ENCODE measurements at regions not wholly inside any gene's neighbourhood (a gene's known extent, or its start where the extent isn't known, plus 50 kb on each side); places are given as distances from the start of the nearest gene placed in this dataset.

- no peak for DNase-seq (ENCODE audit: low read depth)
Observed at GRCh38 chr5:133905424-133905823, 63.0 kb downstream of the C5orf15 start.

GRCh38 chr5:133904641-133905040 is 63.8 kb downstream of the C5orf15 start:
- DNase-seq (ENCODE audit: low read depth), result no peak

DNA sequence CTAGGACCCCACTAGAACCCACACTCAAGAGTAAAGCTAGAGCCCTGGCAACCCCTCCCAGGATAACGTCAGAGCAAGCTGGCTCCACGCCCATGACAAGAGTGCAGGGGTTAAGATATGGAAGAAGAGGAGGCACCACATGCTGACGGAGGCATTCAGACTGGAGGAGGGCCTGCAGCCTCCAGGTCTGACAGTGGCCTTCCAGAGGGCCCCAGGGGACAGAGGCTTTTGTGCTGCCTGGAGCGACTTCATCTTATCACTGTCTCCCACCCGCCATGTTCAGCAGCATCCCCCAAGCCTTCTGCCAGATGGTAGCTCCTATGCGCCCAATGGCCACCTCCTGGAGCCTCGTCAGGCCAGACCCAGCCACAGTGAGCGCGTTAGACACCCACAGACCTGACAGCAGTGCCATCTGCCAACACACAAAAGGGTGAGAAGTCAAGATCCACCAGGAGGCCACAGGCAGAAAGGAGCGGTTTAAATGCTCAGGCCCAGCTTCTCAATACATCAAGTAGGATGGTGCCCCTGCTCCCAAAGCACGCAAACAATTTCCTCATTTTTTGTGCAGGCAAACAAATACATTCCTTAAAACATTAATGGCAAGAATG is 65.8 kb downstream of the C5orf15 start:
- no peak for DNase-seq (ENCODE audit: low read depth)

DNA sequence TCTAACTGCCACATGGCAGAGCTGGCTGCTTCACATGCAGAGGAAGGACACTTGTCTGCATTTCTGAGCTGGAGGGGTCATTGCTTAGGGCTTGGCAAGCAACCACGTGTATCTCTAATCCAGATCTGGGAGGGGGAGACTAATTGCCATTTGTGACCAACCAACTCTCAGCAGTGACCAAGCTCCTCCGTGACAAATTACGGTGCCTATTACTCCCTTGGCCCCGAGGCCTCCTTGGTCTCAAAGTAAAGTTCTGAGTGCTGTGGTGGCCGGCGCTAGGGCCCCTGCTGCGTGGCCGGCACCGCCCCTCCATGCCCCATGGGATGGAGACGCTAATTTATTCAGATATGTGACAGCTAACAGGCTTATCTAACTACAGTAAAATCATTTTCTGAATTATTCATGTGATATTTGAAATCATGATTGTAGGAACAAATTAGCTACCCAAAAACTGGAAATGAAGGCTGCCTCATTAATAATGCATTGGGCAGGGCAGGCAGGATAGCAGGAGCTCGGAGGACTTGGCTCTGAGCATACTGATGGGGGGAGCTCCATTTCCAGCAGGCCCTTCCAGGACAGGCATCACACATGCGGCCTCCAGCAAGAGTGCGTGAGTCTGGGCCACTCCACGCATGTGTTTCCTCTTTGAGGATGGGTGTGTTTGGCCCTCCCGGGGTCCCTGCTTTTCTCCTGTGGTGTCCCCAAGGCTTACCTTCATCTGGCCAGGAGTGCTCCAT is 67.7 kb downstream of the C5orf15 start:
- no peak for DNase-seq (ENCODE audit: low read depth)

DNA sequence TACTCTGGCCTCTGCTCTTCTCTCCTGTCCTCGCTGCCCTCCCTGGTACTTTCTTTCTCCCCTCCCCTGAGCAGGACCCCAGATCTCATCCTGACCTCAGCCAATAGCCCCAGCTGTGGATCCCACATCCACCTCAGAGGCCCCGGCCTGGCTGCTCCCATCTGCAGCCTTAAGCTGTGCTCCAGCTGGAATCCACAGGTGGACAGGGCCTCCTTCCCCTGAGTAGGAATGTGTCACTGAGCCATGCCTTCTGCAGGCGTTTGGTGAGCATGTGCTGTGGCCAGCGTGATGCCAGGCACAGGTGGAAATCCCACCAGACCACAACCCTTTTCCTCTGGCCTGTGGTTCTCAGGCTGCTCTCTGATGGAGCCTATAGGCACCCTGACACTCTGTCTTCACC is 68.9 kb downstream of the C5orf15 start:
- no peak for DNase-seq (ENCODE audit: low read depth)

DNA sequence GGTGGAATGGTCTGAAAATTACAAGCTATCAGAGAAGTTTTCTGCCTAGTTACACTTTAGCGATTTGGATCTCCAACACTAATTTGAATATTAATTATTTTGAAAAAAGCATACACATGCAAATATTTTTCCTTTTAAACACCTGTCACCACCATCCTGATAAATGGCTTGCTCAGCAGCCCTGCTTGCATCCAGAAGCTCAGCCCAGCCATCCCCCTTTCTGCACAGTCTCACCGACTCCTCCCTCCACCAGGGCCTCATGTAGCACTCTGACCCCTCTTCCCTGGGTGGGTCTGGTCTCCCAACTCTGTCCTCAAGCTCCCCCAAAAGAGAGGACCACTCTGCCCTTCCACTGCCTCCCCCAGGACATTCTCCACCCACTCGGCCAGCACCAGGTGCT is 70.0 kb downstream of the C5orf15 start:
- no peak for DNase-seq (ENCODE audit: low read depth)

- DNase-seq (ENCODE audit: low read depth), result no peak
Observed at GRCh38 chr5:133897431-133897830, 71.0 kb downstream of the C5orf15 start.

- DNase-seq (ENCODE audit: low read depth), result no peak
Observed at GRCh38 chr5:133896873-133897272, 71.6 kb downstream of the C5orf15 start.

- no peak for DNase-seq (ENCODE audit: low read depth)
Observed at GRCh38 chr5:133895979-133896845, 72.2 kb downstream of the C5orf15 start.

GRCh38 chr5:133894143-133894542 is 74.3 kb downstream of the C5orf15 start:
- DNase-seq (ENCODE audit: low read depth), result no peak

DNA sequence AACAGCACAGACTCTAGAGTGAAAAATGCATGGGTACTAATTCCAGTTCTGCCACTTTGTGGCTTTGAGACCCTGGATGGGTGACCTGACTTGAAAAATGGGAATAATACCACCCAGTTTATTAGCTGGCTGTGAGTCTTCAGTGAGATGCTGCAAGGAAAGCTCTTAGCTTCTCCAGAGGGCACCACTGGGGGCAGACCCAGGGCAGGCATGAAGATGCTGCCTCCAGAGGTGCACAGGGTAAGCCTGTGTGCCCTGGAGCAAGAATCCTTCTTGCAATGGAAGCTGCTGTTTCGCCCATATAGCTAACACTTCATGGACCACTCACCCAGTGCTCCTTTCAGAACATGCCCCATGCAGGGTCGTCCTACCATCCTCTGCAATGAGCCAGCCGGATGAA is 75.7 kb downstream of the C5orf15 start:
- DNase-seq (ENCODE audit: low read depth), result no peak

- DNase-seq (ENCODE audit: low read depth), result no peak
Observed at GRCh38 chr5:133892306-133892705, 76.1 kb downstream of the C5orf15 start.

- no peak for DNase-seq (ENCODE audit: low read depth)
Observed at GRCh38 chr5:133891390-133891789, 77.0 kb downstream of the C5orf15 start.

DNA sequence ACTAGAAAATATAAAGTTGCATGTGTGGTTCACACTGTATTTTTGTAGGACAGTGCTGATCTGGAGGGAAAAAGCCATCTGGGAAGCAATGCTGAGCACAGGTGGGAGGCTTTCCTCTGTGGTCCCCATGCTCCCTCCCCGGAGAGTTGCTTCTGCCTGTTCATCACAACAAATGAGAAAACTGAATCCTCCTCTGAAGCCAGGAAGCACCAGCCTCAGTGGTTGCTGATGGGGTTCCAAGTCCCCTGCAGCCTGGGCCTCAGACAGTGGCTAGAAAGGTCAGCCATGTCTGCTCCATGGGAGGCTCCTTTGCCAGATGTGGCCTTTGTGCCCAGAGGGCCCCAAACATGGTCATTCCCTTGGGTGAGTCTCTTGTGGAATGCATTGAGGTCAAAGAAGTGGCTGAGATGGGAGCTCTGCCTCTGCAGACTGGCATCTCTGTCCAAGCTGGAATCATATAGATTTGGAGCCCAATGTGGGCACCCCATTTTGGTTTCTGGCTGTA is 77.6 kb downstream of the C5orf15 start:
- DNase-seq (ENCODE audit: low read depth), result no peak

GRCh38 chr5:133890314-133890713 is 78.1 kb downstream of the C5orf15 start:
- DNase-seq (ENCODE audit: low read depth), result no peak

- DNase-seq (ENCODE audit: low read depth), result no peak
Observed at GRCh38 chr5:133889271-133889905, 79.0 kb downstream of the C5orf15 start.

- DNase-seq (ENCODE audit: low read depth), result no peak
Observed at GRCh38 chr5:133888625-133888991, 79.8 kb downstream of the C5orf15 start.

GRCh38 chr5:133885566-133885965 is 82.9 kb downstream of the C5orf15 start:
- no peak for DNase-seq (ENCODE audit: low read depth)

GRCh38 chr5:133884569-133885311 is 83.7 kb downstream of the C5orf15 start:
- no peak for DNase-seq (ENCODE audit: low read depth)

GRCh38 chr5:133883916-133884315 is 84.5 kb downstream of the C5orf15 start:
- DNase-seq (ENCODE audit: low read depth), result no peak

- no peak for DNase-seq (ENCODE audit: low read depth)
Observed at GRCh38 chr5:133882846-133883245, 85.6 kb downstream of the C5orf15 start.

DNA sequence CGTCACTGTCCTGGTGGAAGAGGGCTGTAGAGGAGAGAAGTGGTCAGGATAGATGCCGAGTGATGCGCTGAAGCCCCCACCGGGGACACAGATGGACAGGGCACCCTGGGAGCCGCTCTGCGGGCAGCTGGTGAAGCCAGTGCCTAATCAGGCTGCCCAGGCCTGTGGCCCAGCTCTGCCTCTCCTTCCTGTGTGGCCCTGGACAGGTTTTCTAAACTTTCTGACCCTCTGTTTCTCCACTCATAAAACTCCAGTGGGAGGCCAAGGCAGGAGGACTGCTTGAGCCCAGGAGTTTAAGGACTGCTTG is 86.1 kb downstream of the C5orf15 start:
- DNase-seq (ENCODE audit: low read depth), result no peak

All from amniotic epithelial cell (primary cell).